Panc1 (cell line): ENCODE measurements at regions not wholly inside any gene's neighbourhood (a gene's known extent, or its start where the extent isn't known, plus 50 kb on each side); places are given as distances from the start of the nearest gene placed in this dataset.

ENCODE experiments used
- ATAC-seq: fragments of 200-7000 bp; cut with Tn5 transposase; 2 replicates; pipeline ENCODE4 v1.9.1; 2020; ENCODE audit warnings: mild to moderate bottlenecking, moderate library complexity
- BruUV-seq: library from RNA; stranded (reverse); fragments of 400-500 nt; replicated peaks from 2 replicates; lab custom pipeline; 2021; lab: Mats Ljungman, UMichigan
- CTCF ChIA-PET: fragments of 300-600 bp; sonication (Branson Sonifier 250); formaldehyde crosslinking; loops from one replicate; lab custom pipeline; 2022; ENCODE audit warnings: antibody characterized with exemption; lab: Charles Lee
- POLR2A ChIA-PET: fragments of 300-600 bp; sonication (Branson Sonifier 250); formaldehyde crosslinking; loops from one replicate; lab custom pipeline; 2022; ENCODE audit warnings: antibody characterized with exemption; lab: Charles Lee
- DNase-seq: peaks from one replicate; pipeline ENCODE4 v3.0.0-alpha.2; 2010; ENCODE audit warnings: low read depth, low spot score
- H3K27ac ChIP-seq: 2 replicates; pipeline ENCODE4 v1.5.1; 2011; ENCODE audit warnings: mild to moderate bottlenecking, low read length, inconsistent platforms
- H3K27me3 ChIP-seq: fragments of 200-500 bp; sonication (Bioruptor generic); 2 replicates; pipeline ENCODE4 v1.6.0; 2014; ENCODE audit warnings: low read length, inconsistent platforms; ENCODE audit not compliant: control insufficient read depth, insufficient read depth
- H3K36me3 ChIP-seq: fragments of 200-500 bp; sonication (Bioruptor generic); 2 replicates; pipeline ENCODE4 v1.5.1; 2014; ENCODE audit warnings: inconsistent platforms, mild to moderate bottlenecking, low read length, moderate library complexity; ENCODE audit not compliant: control insufficient read depth, insufficient read depth
- H3K4me1 ChIP-seq: 2 replicates; pipeline ENCODE4 v1.5.1; 2011; ENCODE audit warnings: inconsistent platforms, mild to moderate bottlenecking, low read length, moderate library complexity; ENCODE audit not compliant: control insufficient read depth, insufficient read depth
- H3K4me3 ChIP-seq, 2 experiments: 2 replicates each; pipeline ENCODE4 v1.5.1; 2011 to 2012; ENCODE audit warnings: low read depth in 2 of 2, low read length in 2 of 2, mild to moderate bottlenecking in 2 of 2, inconsistent platforms in 1 of 2, moderate library complexity in 1 of 2
- H3K9me3 ChIP-seq: fragments of 200-500 bp; sonication (Bioruptor generic); 2 replicates; pipeline ENCODE4 v1.5.1; 2014; ENCODE audit warnings: low read depth, mild to moderate bottlenecking, inconsistent platforms, low read length, moderate library complexity; ENCODE audit not compliant: control insufficient read depth, insufficient read depth
- POLR2AphosphoS5 ChIP-seq: IDR thresholded peaks from 2 replicates; pipeline ENCODE4 v1.6.1; 2012; ENCODE audit warnings: mild to moderate bottlenecking, low read depth, low read length, moderate library complexity
- SIN3A ChIP-seq: IDR thresholded peaks from 2 replicates; pipeline ENCODE4 v1.6.1; 2012; ENCODE audit warnings: low read depth, mild to moderate bottlenecking, low read length, moderate library complexity, borderline replicate concordance; ENCODE audit not compliant: insufficient read depth
- TCF7L2 ChIP-seq: IDR thresholded peaks from 2 replicates; pipeline ENCODE4 v1.6.1; 2011; ENCODE audit warnings: mild to moderate bottlenecking, low read depth, low read length, inconsistent platforms
- in situ Hi-C: cut with HindIII; loops from 2 replicates; pipeline ENCODE4 v1.10.0; 2016; ENCODE audit warnings: low sequenced_read_pairs, low pct_unique_long_range_greater_than_20kb
- intact Hi-C: fragments of 100-400 bp; cut with micrococcal nuclease; formaldehyde crosslinking; loops from one replicate; pipeline ENCODE4 v1.10.0; 2022; ENCODE audit not compliant: unreplicated experiment
- TF ChIP-seq, protein P1 (sequence below), 2 experiments: IDR thresholded peaks; 2 replicates each; pipeline ENCODE4 v1.6.1; 2011 to 2012; ENCODE audit warnings: low read depth in 2 of 2, control low read depth in 1 of 2, low read length in 1 of 2, mild to moderate bottlenecking in 1 of 2, moderate library complexity in 1 of 2; ENCODE audit not compliant: insufficient read depth in 1 of 2
- TF ChIP-seq, protein P2 (sequence below): fragments of 450-650 bp; IDR thresholded peaks from 2 replicates; pipeline ENCODE4 v1.5.1; 2017; ENCODE audit warnings: mild to moderate bottlenecking

- POLR2A ChIA-PET: no interaction called here
- in situ Hi-C loops (no loop called here), intact Hi-C loops (no loop called here)
- DNase-seq: no peak
- Histone ChIP-seq H3K27ac (no peak overlapping the region), H3K4me1 (no peaks in the 10 kb centered on the region), H3K27me3 (0 out of 2 replicates have a peak, but pooled peaks cover 2% of the 10 kb centered on the region), H3K36me3 (no peaks in the 10 kb centered on the region), H3K9me3 (0 out of 2 replicates have a peak, but pooled peaks cover 4% of the 10 kb centered on the region), H3K4me3 (no peak overlapping the region)
- ATAC-seq: no peak
- CTCF ChIA-PET: no interaction called here
- BruUV-seq: no TSS peak
- TF ChIP-seq, protein P1, sequence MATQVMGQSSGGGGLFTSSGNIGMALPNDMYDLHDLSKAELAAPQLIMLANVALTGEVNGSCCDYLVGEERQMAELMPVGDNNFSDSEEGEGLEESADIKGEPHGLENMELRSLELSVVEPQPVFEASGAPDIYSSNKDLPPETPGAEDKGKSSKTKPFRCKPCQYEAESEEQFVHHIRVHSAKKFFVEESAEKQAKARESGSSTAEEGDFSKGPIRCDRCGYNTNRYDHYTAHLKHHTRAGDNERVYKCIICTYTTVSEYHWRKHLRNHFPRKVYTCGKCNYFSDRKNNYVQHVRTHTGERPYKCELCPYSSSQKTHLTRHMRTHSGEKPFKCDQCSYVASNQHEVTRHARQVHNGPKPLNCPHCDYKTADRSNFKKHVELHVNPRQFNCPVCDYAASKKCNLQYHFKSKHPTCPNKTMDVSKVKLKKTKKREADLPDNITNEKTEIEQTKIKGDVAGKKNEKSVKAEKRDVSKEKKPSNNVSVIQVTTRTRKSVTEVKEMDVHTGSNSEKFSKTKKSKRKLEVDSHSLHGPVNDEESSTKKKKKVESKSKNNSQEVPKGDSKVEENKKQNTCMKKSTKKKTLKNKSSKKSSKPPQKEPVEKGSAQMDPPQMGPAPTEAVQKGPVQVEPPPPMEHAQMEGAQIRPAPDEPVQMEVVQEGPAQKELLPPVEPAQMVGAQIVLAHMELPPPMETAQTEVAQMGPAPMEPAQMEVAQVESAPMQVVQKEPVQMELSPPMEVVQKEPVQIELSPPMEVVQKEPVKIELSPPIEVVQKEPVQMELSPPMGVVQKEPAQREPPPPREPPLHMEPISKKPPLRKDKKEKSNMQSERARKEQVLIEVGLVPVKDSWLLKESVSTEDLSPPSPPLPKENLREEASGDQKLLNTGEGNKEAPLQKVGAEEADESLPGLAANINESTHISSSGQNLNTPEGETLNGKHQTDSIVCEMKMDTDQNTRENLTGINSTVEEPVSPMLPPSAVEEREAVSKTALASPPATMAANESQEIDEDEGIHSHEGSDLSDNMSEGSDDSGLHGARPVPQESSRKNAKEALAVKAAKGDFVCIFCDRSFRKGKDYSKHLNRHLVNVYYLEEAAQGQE (IDR thresholded peaks at IDR 0.05; ENCODE audit: insufficient read depth in 1 of 2, low read depth in 2 of 2, low read length in 1 of 2): no peak
- no peak for TF ChIP-seq TCF7L2
- no peak for TF ChIP-seq POLR2AphosphoS5
- TF ChIP-seq, protein P2, sequence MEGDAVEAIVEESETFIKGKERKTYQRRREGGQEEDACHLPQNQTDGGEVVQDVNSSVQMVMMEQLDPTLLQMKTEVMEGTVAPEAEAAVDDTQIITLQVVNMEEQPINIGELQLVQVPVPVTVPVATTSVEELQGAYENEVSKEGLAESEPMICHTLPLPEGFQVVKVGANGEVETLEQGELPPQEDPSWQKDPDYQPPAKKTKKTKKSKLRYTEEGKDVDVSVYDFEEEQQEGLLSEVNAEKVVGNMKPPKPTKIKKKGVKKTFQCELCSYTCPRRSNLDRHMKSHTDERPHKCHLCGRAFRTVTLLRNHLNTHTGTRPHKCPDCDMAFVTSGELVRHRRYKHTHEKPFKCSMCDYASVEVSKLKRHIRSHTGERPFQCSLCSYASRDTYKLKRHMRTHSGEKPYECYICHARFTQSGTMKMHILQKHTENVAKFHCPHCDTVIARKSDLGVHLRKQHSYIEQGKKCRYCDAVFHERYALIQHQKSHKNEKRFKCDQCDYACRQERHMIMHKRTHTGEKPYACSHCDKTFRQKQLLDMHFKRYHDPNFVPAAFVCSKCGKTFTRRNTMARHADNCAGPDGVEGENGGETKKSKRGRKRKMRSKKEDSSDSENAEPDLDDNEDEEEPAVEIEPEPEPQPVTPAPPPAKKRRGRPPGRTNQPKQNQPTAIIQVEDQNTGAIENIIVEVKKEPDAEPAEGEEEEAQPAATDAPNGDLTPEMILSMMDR: no peak
- no peak for TF ChIP-seq SIN3A
These were observed 80.5 kb upstream of the DYRK2 start for GRCh38 chr12:67568055-67568454.

DNA sequence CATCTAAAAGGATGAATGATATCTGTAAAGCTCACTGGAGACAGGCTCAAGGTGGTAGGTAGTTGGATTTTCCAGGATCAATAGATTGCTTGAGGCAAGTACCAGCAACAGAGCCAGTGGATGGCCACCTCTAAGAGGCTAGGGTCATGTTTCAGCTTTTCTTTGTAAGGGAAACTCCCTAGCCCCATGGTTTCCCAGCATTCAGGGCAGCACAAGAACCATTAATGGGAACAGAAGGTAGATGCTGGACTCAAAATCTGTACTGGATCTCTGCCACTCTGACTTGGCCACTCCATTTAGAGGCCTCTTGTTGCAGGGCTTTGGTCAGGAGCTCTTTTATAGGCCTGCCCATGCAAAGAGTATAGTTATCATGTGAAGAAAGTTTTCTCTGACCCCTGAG, 76.1 kb upstream of the DYRK2 start:
- TF ChIP-seq, protein P2: no peak
- TF ChIP-seq, protein P1 (IDR thresholded peaks at IDR 0.05; ENCODE audit: insufficient read depth in 1 of 2, low read depth in 2 of 2, low read length in 1 of 2): no peak
- TF ChIP-seq TCF7L2: no peak
- TF ChIP-seq POLR2AphosphoS5: no peak
- TF ChIP-seq SIN3A: no peak

More for the DNA sequence above, 76.1 kb upstream of the DYRK2 start:
- H3K36me3 ChIP-seq: no peaks in the 10 kb centered on the region; the same call in 1 of the 2 replicates
- H3K4me1 ChIP-seq: no peaks in the 10 kb centered on the region
- no TSS peak for BruUV-seq
- DNase-seq (no peak), ATAC-seq (no peak)
- POLR2A ChIA-PET: no interaction called here
- CTCF ChIA-PET: no interaction called here
- H3K27ac ChIP-seq: no peak overlapping the region
- H3K9me3 ChIP-seq: no peaks in the 10 kb centered on the region
- 0 out of 2 replicates have a peak, but pooled peaks cover 2% of the 10 kb centered on the region for H3K27me3 ChIP-seq
- no peak overlapping the region for H3K4me3 ChIP-seq
- in situ Hi-C loops: no loop called here
- intact Hi-C loops: no loop called here
